ENCODE measurements at regions not wholly inside any gene's neighbourhood (a gene's known extent, or its start where the extent isn't known, plus 50 kb on each side); places are given as distances from the start of the nearest gene placed in this dataset.

GRCh38 chr9:118439441-118439840, 735.2 kb downstream of the TLR4 start:
- Histone ChIP-seq H4K20me1 (ENCODE audit: insufficient read depth, low read length) (no peaks in the 10 kb centered on the region), H3K27me3 (ENCODE audit: insufficient read depth, low read length) (no peaks in the 10 kb centered on the region), H3K4me2 (ENCODE audit: low read length) (no peak overlapping the region), H3K27ac (ENCODE audit: low read depth, low read length, poor library complexity, severe bottlenecking) (no peak overlapping the region), H2AFZ (ENCODE audit: low read length) (no peak overlapping the region), H3K9ac (ENCODE audit: low read length) (no peak overlapping the region), H3K79me2 (ENCODE audit: insufficient read depth, low read length) (no peaks in the 10 kb centered on the region), H3K9me3 (ENCODE audit: low read length) (no peaks in the 10 kb centered on the region), H3K36me3 (ENCODE audit: insufficient read depth, low read length) (no peaks in the 10 kb centered on the region), H3F3A (ENCODE audit: insufficient read depth, low read length) (no peaks in the 10 kb centered on the region), H3K9me2 (ENCODE audit: low read depth, low read length) (no peaks in the 10 kb centered on the region), H3K4me3 (ENCODE audit: low read depth, low read length, poor library complexity, severe bottlenecking) (no peak overlapping the region), H3K4me1 (ENCODE audit: insufficient read depth, low read length, severe bottlenecking) (no peaks in the 10 kb centered on the region)
- TF ChIP-seq EZH2 (IDR thresholded peaks at IDR 0.05; ENCODE audit: borderline replicate concordance, low read length) = no peak
- TF ChIP-seq CTCF (IDR thresholded peaks at IDR 0.05; ENCODE audit: low read length) = no peak

GRCh38 chr9:118444403-118444802, 740.2 kb downstream of the TLR4 start:
- Histone ChIP-seq H3F3A (ENCODE audit: insufficient read depth, low read length) (no peaks in the 10 kb centered on the region), H3K36me3 (ENCODE audit: insufficient read depth, low read length) (no peaks in the 10 kb centered on the region), H3K27ac (ENCODE audit: low read depth, low read length, poor library complexity, severe bottlenecking) (no peak overlapping the region), H4K20me1 (ENCODE audit: insufficient read depth, low read length) (no peaks in the 10 kb centered on the region), H3K9ac (ENCODE audit: low read length) (no peak overlapping the region), H3K9me2 (ENCODE audit: low read depth, low read length) (no peaks in the 10 kb centered on the region), H3K79me2 (ENCODE audit: insufficient read depth, low read length) (no peaks in the 10 kb centered on the region), H3K9me3 (ENCODE audit: low read length) (no peaks in the 10 kb centered on the region), H3K27me3 (ENCODE audit: insufficient read depth, low read length) (no peaks in the 10 kb centered on the region), H3K4me1 (ENCODE audit: insufficient read depth, low read length, severe bottlenecking) (no peaks in the 10 kb centered on the region), H3K4me2 (ENCODE audit: low read length) (no peak overlapping the region), H3K4me3 (ENCODE audit: low read depth, low read length, poor library complexity, severe bottlenecking) (no peak overlapping the region), H2AFZ (ENCODE audit: low read length) (no peak overlapping the region)
- TF ChIP-seq EZH2 (IDR thresholded peaks at IDR 0.05; ENCODE audit: borderline replicate concordance, low read length) (no peak), CTCF (IDR thresholded peaks at IDR 0.05; ENCODE audit: low read length) (no peak)

- no peak overlapping the region for H3K4me2 ChIP-seq (ENCODE audit: low read length)
- H3K9me3 ChIP-seq (ENCODE audit: low read length) = no peaks in the 10 kb centered on the region
- no peaks in the 10 kb centered on the region for H3K79me2 ChIP-seq (ENCODE audit: insufficient read depth, low read length)
- H3K9ac ChIP-seq (ENCODE audit: low read length) = no peak overlapping the region
- no peaks in the 10 kb centered on the region for H3K4me1 ChIP-seq (ENCODE audit: insufficient read depth, low read length, severe bottlenecking)
- TF ChIP-seq EZH2 (IDR thresholded peaks at IDR 0.05; ENCODE audit: borderline replicate concordance, low read length) = no peak
- no peaks in the 10 kb centered on the region for H4K20me1 ChIP-seq (ENCODE audit: insufficient read depth, low read length)
- no peak overlapping the region for H3K4me3 ChIP-seq (ENCODE audit: low read depth, low read length, poor library complexity, severe bottlenecking)
- no peak overlapping the region for H2AFZ ChIP-seq (ENCODE audit: low read length)
- H3K27me3 ChIP-seq (ENCODE audit: insufficient read depth, low read length) = no peaks in the 10 kb centered on the region
- H3F3A ChIP-seq (ENCODE audit: insufficient read depth, low read length) = no peaks in the 10 kb centered on the region
- H3K9me2 ChIP-seq (ENCODE audit: low read depth, low read length) = no peaks in the 10 kb centered on the region
- no peaks in the 10 kb centered on the region for H3K36me3 ChIP-seq (ENCODE audit: insufficient read depth, low read length)
- no peak overlapping the region for H3K27ac ChIP-seq (ENCODE audit: low read depth, low read length, poor library complexity, severe bottlenecking)
These were observed 742.9 kb downstream of the TLR4 start for GRCh38 chr9:118446943-118447639.

GRCh38 chr9:118449554-118449953, 745.4 kb downstream of the TLR4 start:
- Histone ChIP-seq H2AFZ (ENCODE audit: low read length) (no peak overlapping the region), H3K79me2 (ENCODE audit: insufficient read depth, low read length) (no peaks in the 10 kb centered on the region), H3K9me2 (ENCODE audit: low read depth, low read length) (no peaks in the 10 kb centered on the region), H3K9me3 (ENCODE audit: low read length) (no peaks in the 10 kb centered on the region), H3K4me1 (ENCODE audit: insufficient read depth, low read length, severe bottlenecking) (no peaks in the 10 kb centered on the region), H3F3A (ENCODE audit: insufficient read depth, low read length) (no peaks in the 10 kb centered on the region), H3K4me3 (ENCODE audit: low read depth, low read length, poor library complexity, severe bottlenecking) (no peak overlapping the region), H3K27ac (ENCODE audit: low read depth, low read length, poor library complexity, severe bottlenecking) (no peak overlapping the region), H3K9ac (ENCODE audit: low read length) (no peak overlapping the region), H3K27me3 (ENCODE audit: insufficient read depth, low read length) (no peaks in the 10 kb centered on the region), H3K4me2 (ENCODE audit: low read length) (no peak overlapping the region), H3K36me3 (ENCODE audit: insufficient read depth, low read length) (no peaks in the 10 kb centered on the region), H4K20me1 (ENCODE audit: insufficient read depth, low read length) (no peaks in the 10 kb centered on the region)
- TF ChIP-seq EZH2 (IDR thresholded peaks at IDR 0.05; ENCODE audit: borderline replicate concordance, low read length) (no peak), CTCF (IDR thresholded peaks at IDR 0.05; ENCODE audit: low read length) (no peak)

All from OCI-LY1 (cell line).